ENCODE measurements at regions not wholly inside any gene's neighbourhood (a gene's known extent, or its start where the extent isn't known, plus 50 kb on each side); places are given as distances from the start of the nearest gene placed in this dataset.

DNA sequence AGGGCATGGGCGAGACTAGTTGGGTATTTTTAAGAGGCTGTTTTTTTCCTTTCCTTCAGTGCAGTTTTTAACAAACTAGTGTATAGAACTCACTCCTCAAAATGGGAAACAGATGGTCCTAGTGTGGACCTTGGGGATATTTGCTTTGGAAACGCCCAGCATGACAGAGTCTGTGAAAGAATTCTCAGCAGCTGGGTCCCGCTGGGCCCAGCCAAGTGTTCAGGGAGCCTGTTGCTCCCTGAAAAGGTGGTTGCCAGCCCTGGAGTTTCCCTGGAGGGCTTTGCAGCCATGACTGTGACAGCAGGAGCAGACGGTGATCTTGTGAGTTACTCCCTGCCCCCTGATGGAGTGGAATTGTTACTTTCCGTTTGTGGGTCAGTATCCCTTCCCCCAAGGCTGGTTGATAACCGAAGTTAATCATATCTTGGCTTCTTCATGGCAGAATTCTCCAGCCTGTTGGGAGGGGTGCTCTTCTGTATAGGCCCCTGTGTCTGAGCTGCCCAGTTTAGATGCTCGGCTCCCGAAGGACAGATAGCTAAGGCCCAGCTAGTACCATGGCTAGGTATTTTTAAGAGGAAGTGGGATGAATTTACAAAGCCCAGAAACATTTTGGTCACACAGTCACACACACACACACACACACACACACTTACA lies 278.6 kb upstream of the HABP2 start:
- Mint-ChIP-seq H3K4me1 (peaks cover 24% of the 10 kb centered on the region), H3K4me3 (no peak overlapping the region), H3K27ac (ENCODE audit: unreplicated experiment) (peak overlapping the region; percentile 63), H3K36me3 (ENCODE audit: low read depth) (peaks cover 12% of the 10 kb centered on the region), H3K27me3 (ENCODE audit: low read depth) (no peaks in the 10 kb centered on the region), H3K9me3 (peaks cover 15% of the 10 kb centered on the region)
- DNase-seq (ENCODE audit: low read depth, low spot score) = no peak
- TF ChIP-seq, protein P1, sequence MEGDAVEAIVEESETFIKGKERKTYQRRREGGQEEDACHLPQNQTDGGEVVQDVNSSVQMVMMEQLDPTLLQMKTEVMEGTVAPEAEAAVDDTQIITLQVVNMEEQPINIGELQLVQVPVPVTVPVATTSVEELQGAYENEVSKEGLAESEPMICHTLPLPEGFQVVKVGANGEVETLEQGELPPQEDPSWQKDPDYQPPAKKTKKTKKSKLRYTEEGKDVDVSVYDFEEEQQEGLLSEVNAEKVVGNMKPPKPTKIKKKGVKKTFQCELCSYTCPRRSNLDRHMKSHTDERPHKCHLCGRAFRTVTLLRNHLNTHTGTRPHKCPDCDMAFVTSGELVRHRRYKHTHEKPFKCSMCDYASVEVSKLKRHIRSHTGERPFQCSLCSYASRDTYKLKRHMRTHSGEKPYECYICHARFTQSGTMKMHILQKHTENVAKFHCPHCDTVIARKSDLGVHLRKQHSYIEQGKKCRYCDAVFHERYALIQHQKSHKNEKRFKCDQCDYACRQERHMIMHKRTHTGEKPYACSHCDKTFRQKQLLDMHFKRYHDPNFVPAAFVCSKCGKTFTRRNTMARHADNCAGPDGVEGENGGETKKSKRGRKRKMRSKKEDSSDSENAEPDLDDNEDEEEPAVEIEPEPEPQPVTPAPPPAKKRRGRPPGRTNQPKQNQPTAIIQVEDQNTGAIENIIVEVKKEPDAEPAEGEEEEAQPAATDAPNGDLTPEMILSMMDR (conservative IDR thresholded peaks at IDR 0.05) = no peak

DNA sequence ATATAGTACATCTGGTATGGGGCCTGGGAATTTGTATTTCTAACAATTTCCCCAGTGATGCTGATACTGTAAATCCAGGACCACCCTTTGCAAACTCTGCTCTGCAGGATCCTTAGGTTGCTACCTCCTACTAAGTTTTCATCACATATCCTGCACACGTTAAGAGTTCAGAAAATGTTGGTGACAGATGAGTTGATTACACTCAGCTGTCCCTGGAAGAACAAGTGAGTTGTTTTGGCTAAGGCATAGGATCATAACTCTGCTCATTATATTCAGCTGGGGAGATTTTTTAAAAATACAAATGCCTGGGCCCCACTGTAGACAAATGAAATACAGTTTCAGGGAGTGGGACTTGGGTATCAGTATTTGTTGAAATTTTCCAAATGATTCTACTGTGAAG lies 274.6 kb upstream of the HABP2 start:
- peaks cover 17% of the 10 kb centered on the region for H3K4me1 Mint-ChIP-seq
- H3K27ac Mint-ChIP-seq (ENCODE audit: unreplicated experiment) = peak overlapping the region; percentile 75
- H3K4me3 Mint-ChIP-seq = no peak overlapping the region
- H3K9me3 Mint-ChIP-seq = peaks cover 14% of the 10 kb centered on the region
- no peak for DNase-seq (ENCODE audit: low read depth, low spot score)
- peaks cover 14% of the 10 kb centered on the region for H3K36me3 Mint-ChIP-seq (ENCODE audit: low read depth)
- no peaks in the 10 kb centered on the region for H3K27me3 Mint-ChIP-seq (ENCODE audit: low read depth)
- TF ChIP-seq, protein P1 (conservative IDR thresholded peaks at IDR 0.05) = no peak

DNA sequence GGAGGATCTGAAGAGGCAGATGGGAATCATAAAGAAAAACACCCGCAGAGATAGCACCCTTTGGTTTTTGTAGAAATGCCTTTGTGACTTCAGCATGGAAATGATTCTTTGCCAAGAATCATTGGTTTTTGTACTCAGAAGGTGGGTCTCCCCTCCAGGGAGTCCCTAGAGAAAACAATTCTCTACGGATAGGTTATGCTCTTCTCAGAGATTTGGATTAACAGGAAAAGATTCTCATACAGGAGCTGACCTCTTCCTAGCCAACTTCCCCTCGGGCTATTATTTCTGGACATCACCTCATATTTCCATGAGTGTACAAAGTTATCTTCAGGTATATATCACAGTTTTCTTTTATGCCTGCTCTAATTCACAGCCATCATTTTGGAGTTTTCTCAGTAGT lies 274.2 kb upstream of the HABP2 start:
- no peaks in the 10 kb centered on the region for H3K27me3 Mint-ChIP-seq (ENCODE audit: low read depth)
- peaks cover 14% of the 10 kb centered on the region for H3K36me3 Mint-ChIP-seq (ENCODE audit: low read depth)
- no peak for DNase-seq (ENCODE audit: low read depth, low spot score)
- peak overlapping the region; percentile 75 for H3K27ac Mint-ChIP-seq (ENCODE audit: unreplicated experiment)
- TF ChIP-seq, protein P1 (conservative IDR thresholded peaks at IDR 0.05) = no peak
- H3K4me3 Mint-ChIP-seq = no peak overlapping the region
- H3K4me1 Mint-ChIP-seq = peaks cover 12% of the 10 kb centered on the region
- peaks cover 14% of the 10 kb centered on the region for H3K9me3 Mint-ChIP-seq

DNA sequence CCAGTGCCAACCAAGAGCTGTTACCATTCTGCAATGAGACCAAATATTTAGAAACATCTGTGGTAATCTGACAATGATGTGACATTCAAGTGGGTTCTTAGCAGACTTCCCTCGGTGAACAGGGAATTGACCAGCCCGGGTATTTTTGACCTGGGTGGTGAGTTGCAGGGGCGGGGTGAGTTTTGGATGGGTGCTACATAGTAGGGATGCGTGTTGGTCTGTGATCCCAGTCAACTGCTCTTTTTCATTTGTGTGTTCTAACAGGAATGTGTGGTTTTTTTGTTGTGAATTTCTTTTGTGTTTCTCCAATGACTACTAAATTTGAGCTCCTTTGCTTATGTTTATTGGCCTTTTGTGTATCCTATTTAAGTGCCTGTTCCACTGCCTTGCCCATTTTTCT lies 273.6 kb upstream of the HABP2 start:
- peaks cover 14% of the 10 kb centered on the region for H3K36me3 Mint-ChIP-seq (ENCODE audit: low read depth)
- H3K9me3 Mint-ChIP-seq = peaks cover 14% of the 10 kb centered on the region
- TF ChIP-seq, protein P1 (conservative IDR thresholded peaks at IDR 0.05) = no peak
- no peaks in the 10 kb centered on the region for H3K27me3 Mint-ChIP-seq (ENCODE audit: low read depth)
- no peak for DNase-seq (ENCODE audit: low read depth, low spot score)
- H3K4me1 Mint-ChIP-seq = peaks cover 6% of the 10 kb centered on the region
- H3K27ac Mint-ChIP-seq (ENCODE audit: unreplicated experiment) = no peak overlapping the region
- no peak overlapping the region for H3K4me3 Mint-ChIP-seq

DNA sequence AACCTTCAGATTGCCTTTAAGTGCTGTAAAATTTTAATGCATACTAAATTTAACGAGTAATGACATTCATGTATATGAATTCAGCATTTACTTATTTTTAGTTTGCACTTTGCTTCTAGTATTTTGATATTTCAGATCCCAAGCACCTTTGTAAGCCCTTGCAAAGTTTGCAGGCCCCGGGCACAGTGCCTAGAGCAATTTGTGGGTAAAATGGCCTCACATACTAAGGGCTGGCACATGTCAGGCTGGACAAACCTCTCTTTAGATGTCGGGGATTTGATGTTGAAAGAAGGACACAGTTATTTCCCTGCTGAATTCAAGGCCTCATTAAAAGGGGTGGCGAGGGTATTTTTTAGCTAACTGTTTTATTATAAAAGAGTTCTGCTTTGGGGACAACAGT lies 270.3 kb upstream of the HABP2 start:
- Mint-ChIP-seq H3K27ac (ENCODE audit: unreplicated experiment) (no peak overlapping the region), H3K9me3 (peaks cover 2% of the 10 kb centered on the region), H3K36me3 (ENCODE audit: low read depth) (peaks cover 2% of the 10 kb centered on the region), H3K27me3 (ENCODE audit: low read depth) (no peaks in the 10 kb centered on the region), H3K4me3 (no peak overlapping the region), H3K4me1 (peaks cover 13% of the 10 kb centered on the region)
- TF ChIP-seq, protein P1 (conservative IDR thresholded peaks at IDR 0.05) = no peak
- DNase-seq (ENCODE audit: low read depth, low spot score) = no peak

Data from neural crest cell (in vitro differentiated cells).